ENCODE measurements at regions not wholly inside any gene's neighbourhood (a gene's known extent, or its start where the extent isn't known, plus 50 kb on each side); places are given as distances from the start of the nearest gene placed in this dataset.
"Not testable (repeated sequence)": the region's sequence is repeated elsewhere in the genome, so short reads cannot be mapped to it uniquely, and the experiment has no call there.

GRCh38 chr7:142539901-142540300, 209.4 kb upstream of the PRSS1 start:
- H3K27ac Mint-ChIP-seq = no peak overlapping the region
- no peaks in the 10 kb centered on the region for H3K9me3 Mint-ChIP-seq
- peaks cover 21% of the 10 kb centered on the region for H3K4me1 Mint-ChIP-seq (ENCODE audit: low read depth)
- H3K36me3 Mint-ChIP-seq (ENCODE audit: low read depth) = no peaks in the 10 kb centered on the region
- intact Hi-C loops (cut with micrococcal nuclease) = loop anchor here (5.0 to 10.0 kb wide), 2 partner anchors 47 to 275 kb away; no protein-coding TSS in a partner anchor
- peaks cover 3% of the 10 kb centered on the region for H3K27me3 Mint-ChIP-seq
- H3K4me3 Mint-ChIP-seq = no peak overlapping the region

GRCh38 chr7:142537760-142538159, 211.5 kb upstream of the PRSS1 start:
- Mint-ChIP-seq H3K36me3 (ENCODE audit: low read depth) (no peaks in the 10 kb centered on the region), H3K4me3 (no peak overlapping the region), H3K27me3 (peaks cover 3% of the 10 kb centered on the region), H3K9me3 (no peaks in the 10 kb centered on the region), H3K4me1 (ENCODE audit: low read depth) (peaks cover 14% of the 10 kb centered on the region), H3K27ac (no peak overlapping the region)
- intact Hi-C loops (cut with micrococcal nuclease) = loop anchor here (5.0 to 10.0 kb wide), 2 partner anchors 50 to 277 kb away; no protein-coding TSS in a partner anchor

GRCh38 chr7:142535123-142535779, 214.0 kb upstream of the PRSS1 start:
- Mint-ChIP-seq H3K9me3 (no peaks in the 10 kb centered on the region), H3K27ac (peak overlapping the region; percentile 27), H3K4me3 (no peak overlapping the region), H3K36me3 (ENCODE audit: low read depth) (no peaks in the 10 kb centered on the region), H3K4me1 (ENCODE audit: low read depth) (peaks cover 11% of the 10 kb centered on the region), H3K27me3 (peaks cover 3% of the 10 kb centered on the region)
- intact Hi-C loops (cut with micrococcal nuclease) = loop anchor here (5.0 to 10.0 kb wide), 2 partner anchors 52 to 280 kb away; no protein-coding TSS in a partner anchor

- H3K27ac Mint-ChIP-seq = no peak overlapping the region
- intact Hi-C loops (cut with micrococcal nuclease) = loop anchor here (5.0 to 10.0 kb wide), 2 partner anchors 53 to 280 kb away; no protein-coding TSS in a partner anchor
- no peaks in the 10 kb centered on the region for H3K36me3 Mint-ChIP-seq (ENCODE audit: low read depth)
- peaks cover 3% of the 10 kb centered on the region for H3K27me3 Mint-ChIP-seq
- H3K4me3 Mint-ChIP-seq = no peak overlapping the region
- peaks cover 11% of the 10 kb centered on the region for H3K4me1 Mint-ChIP-seq (ENCODE audit: low read depth)
- no peaks in the 10 kb centered on the region for H3K9me3 Mint-ChIP-seq
Measured at GRCh38 chr7:142534726-142535122, 214.5 kb upstream of the PRSS1 start.

- Mint-ChIP-seq H3K27me3 (peaks cover 3% of the 10 kb centered on the region), H3K4me3 (no peak overlapping the region), H3K4me1 (ENCODE audit: low read depth) (peaks cover 11% of the 10 kb centered on the region), H3K36me3 (ENCODE audit: low read depth) (no peaks in the 10 kb centered on the region), H3K27ac (no peak overlapping the region), H3K9me3 (no peaks in the 10 kb centered on the region)
- intact Hi-C loops (cut with micrococcal nuclease) = loop anchor here (10.0 kb wide), 1 partner anchor 281 kb away; no protein-coding TSS in a partner anchor
Measured at GRCh38 chr7:142533920-142534319, 215.4 kb upstream of the PRSS1 start.

GRCh38 chr7:142529591-142529990, 219.7 kb upstream of the PRSS1 start:
- no peak overlapping the region for H3K27ac Mint-ChIP-seq
- peaks cover 2% of the 10 kb centered on the region for H3K27me3 Mint-ChIP-seq
- no peaks in the 10 kb centered on the region for H3K4me1 Mint-ChIP-seq (ENCODE audit: low read depth)
- no peaks in the 10 kb centered on the region for H3K9me3 Mint-ChIP-seq
- no peaks in the 10 kb centered on the region for H3K36me3 Mint-ChIP-seq (ENCODE audit: low read depth)
- intact Hi-C loops (cut with micrococcal nuclease) = no loop called here
- no peak overlapping the region for H3K4me3 Mint-ChIP-seq

- intact Hi-C loops (cut with micrococcal nuclease) = no loop called here
- Mint-ChIP-seq H3K27me3 (peaks cover 2% of the 10 kb centered on the region), H3K4me3 (no peak overlapping the region), H3K36me3 (ENCODE audit: low read depth) (no peaks in the 10 kb centered on the region), H3K27ac (no peak overlapping the region), H3K9me3 (no peaks in the 10 kb centered on the region), H3K4me1 (ENCODE audit: low read depth) (no peaks in the 10 kb centered on the region)
Measured at GRCh38 chr7:142528608-142529408, 220.5 kb upstream of the PRSS1 start.

GRCh38 chr7:142523821-142524460, 225.3 kb upstream of the PRSS1 start:
- H3K27me3 Mint-ChIP-seq = peaks cover 2% of the 10 kb centered on the region
- no peak overlapping the region for H3K4me3 Mint-ChIP-seq
- H3K36me3 Mint-ChIP-seq (ENCODE audit: low read depth) = no peaks in the 10 kb centered on the region
- peaks cover 12% of the 10 kb centered on the region for H3K4me1 Mint-ChIP-seq (ENCODE audit: low read depth)
- no peak overlapping the region for H3K27ac Mint-ChIP-seq
- intact Hi-C loops (cut with micrococcal nuclease) = no loop called here
- no peaks in the 10 kb centered on the region for H3K9me3 Mint-ChIP-seq

GRCh38 chr7:142522735-142523134, 226.5 kb upstream of the PRSS1 start:
- H3K36me3 Mint-ChIP-seq (ENCODE audit: low read depth) = no peaks in the 10 kb centered on the region
- H3K9me3 Mint-ChIP-seq = no peaks in the 10 kb centered on the region
- H3K27ac Mint-ChIP-seq = no peak overlapping the region
- intact Hi-C loops (cut with micrococcal nuclease) = no loop called here
- H3K27me3 Mint-ChIP-seq = no peaks in the 10 kb centered on the region
- H3K4me1 Mint-ChIP-seq (ENCODE audit: low read depth) = peaks cover 12% of the 10 kb centered on the region
- no peak overlapping the region for H3K4me3 Mint-ChIP-seq

- H3K9me3 Mint-ChIP-seq; H3K27ac Mint-ChIP-seq; intact Hi-C loops (cut with micrococcal nuclease); H3K36me3 Mint-ChIP-seq (ENCODE audit: low read depth); H3K27me3 Mint-ChIP-seq; H3K4me3 Mint-ChIP-seq: not testable (repeated sequence)
- peaks cover 17% of the 10 kb centered on the region for H3K4me1 Mint-ChIP-seq (ENCODE audit: low read depth)
Measured at GRCh38 chr7:142520885-142521284, 228.4 kb upstream of the PRSS1 start.

GRCh38 chr7:142520455-142520854, 228.8 kb upstream of the PRSS1 start:
- peak overlapping the region; percentile 30 for H3K27ac Mint-ChIP-seq
- peaks cover 21% of the 10 kb centered on the region for H3K4me1 Mint-ChIP-seq (ENCODE audit: low read depth)
- H3K27me3 Mint-ChIP-seq; H3K9me3 Mint-ChIP-seq; intact Hi-C loops (cut with micrococcal nuclease); H3K36me3 Mint-ChIP-seq (ENCODE audit: low read depth); H3K4me3 Mint-ChIP-seq: not testable (repeated sequence)

GRCh38 chr7:142519079-142520078, 229.9 kb upstream of the PRSS1 start:
- Mint-ChIP-seq H3K36me3 (ENCODE audit: low read depth) (no peaks in the 10 kb centered on the region), H3K4me3 (no peak overlapping the region), H3K27ac (peak overlapping the region; percentile 30), H3K9me3 (no peaks in the 10 kb centered on the region), H3K27me3 (peaks cover 6% of the 10 kb centered on the region), H3K4me1 (ENCODE audit: low read depth) (peaks cover 21% of the 10 kb centered on the region)
- intact Hi-C loops (cut with micrococcal nuclease) = no loop called here

- Mint-ChIP-seq H3K27me3 (peaks cover 6% of the 10 kb centered on the region), H3K27ac (no peak overlapping the region), H3K4me3 (no peak overlapping the region), H3K9me3 (no peaks in the 10 kb centered on the region), H3K36me3 (ENCODE audit: low read depth) (no peaks in the 10 kb centered on the region), H3K4me1 (ENCODE audit: low read depth) (peaks cover 21% of the 10 kb centered on the region)
- intact Hi-C loops (cut with micrococcal nuclease) = no loop called here
Measured at GRCh38 chr7:142516038-142516501, 233.2 kb upstream of the PRSS1 start.
